CD1c-positive myeloid dendritic cell (primary cell): ENCODE measurements at regions not wholly inside any gene's neighbourhood (a gene's known extent, or its start where the extent isn't known, plus 50 kb on each side); places are given as distances from the start of the nearest gene placed in this dataset.
"Not testable (repeated sequence)": the region's sequence is repeated elsewhere in the genome, so short reads cannot be mapped to it uniquely, and the experiment has no call there.

ENCODE experiments used
- DNase-seq: peaks from one replicate; pipeline ENCODE4 v3.0.0-alpha.2; 2016; ENCODE audit errors: extremely low spot score

- DNase-seq, result peak; percentile 41
Observed at GRCh38 chr6:14597090-14597489, 479.5 kb downstream of the CD83 start.

DNA sequence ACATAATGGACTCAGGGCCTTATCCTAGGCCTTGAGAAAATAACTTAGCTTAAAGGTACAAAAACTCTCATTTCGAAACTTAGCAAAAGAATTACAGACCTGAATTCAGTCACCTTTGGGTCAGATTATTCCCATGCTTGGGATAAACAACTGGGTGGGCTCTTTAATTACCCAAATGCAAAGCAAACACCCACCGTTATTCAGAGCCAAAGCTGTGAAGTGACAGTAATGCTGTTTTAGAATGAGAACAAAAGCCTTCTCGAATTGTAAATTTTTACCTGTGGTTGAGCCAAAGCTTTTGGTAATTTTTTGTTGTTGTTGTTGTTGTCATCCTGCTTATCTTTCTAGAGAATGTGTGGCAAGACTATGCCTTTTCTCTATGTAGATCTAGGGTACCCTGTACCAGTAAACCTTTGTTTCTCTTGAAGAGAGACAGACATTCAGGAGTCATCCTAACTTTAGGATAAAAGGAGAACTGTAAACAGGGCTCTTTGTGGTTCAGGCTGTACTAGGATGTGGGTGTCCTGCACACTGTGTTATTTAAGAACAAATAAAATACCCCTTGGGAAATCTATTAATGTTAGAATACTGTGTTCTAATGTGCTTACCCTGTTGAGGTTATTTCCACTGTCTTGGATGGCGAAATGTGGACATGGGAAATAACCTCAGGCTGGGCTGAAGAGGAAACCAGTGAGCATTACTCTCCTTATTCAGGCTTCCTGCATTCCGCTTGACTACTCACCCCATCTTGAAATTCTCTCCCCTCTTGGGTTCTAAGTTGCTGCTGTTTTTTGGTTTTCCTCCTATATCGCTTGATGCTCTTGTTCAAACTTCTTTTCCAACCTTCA is 480.7 kb downstream of the CD83 start:
- peak; percentile 27 for DNase-seq

DNA sequence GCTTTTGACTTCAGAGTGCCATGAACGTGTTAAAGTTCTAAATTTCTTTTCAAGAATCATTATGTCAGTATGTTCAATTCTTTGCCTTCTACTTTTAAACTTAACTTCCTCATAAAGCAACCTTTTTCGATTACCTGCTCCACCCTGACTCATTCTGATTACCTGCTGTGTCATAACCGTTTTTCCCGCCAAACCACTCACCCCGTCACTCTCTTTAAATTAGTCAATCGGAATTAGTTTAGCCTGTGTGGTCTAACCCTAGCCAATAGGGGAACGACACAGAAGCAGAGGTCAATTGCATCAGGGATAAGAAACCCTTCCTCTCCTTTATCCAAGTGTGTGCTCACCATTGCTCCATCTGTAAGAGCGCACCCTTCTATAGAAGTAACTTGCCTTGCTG is 482.7 kb downstream of the CD83 start:
- not testable (repeated sequence) for DNase-seq

- DNase-seq, result no peak
Observed at GRCh38 chr6:14601490-14601889, 483.9 kb downstream of the CD83 start.

- DNase-seq, result no peak
Observed at GRCh38 chr6:14606353-14606752, 488.8 kb downstream of the CD83 start.

- DNase-seq, result no peak
Observed at GRCh38 chr6:14610141-14610540, 492.6 kb downstream of the CD83 start.

DNA sequence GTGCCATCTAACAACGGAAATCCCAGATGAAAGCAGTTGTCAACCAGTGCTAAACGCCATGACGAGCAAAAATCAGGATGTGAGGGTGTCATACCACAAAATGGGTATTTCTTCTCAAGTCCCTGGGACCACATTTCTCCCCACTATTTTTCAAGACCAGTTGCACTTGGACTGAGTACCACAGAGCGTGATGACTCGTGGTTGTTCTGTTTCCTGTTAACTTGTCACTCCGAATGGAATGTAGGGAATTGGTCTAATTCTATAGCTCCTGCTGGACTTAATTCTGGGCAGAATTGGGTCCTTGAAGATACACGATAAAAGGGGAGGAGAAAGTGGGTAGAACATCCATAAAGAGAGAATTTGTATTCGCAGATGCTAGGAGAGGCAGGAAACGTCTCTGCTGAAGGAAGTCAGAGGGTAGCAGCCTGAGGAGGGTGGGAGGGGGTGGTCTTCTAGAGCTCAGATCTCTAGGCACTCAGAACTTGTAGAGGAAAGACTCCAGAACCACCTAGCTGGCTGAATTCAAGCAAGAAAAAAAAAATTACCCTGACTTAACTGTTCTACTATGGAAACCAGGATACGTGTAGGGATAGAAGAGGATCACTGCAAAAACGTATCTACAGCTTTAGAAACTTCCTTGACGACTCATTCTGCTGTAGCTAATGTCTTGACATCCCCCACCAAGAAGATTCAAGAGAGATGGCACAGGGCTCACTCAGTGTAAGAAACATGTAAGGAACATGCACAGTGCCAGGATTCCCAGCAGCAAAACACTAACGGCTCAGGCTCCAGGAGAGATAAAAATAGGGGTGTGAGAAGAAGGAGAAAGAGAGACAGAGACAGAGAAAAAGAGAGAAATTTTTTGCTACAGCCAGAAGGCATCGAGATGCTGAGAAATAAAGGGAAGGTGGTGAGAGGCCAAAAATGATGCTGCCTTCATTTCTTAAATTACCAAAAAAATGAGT is 494.7 kb downstream of the CD83 start:
- DNase-seq, result no peak

- DNase-seq, result no peak
Observed at GRCh38 chr6:14614631-14615030, 497.1 kb downstream of the CD83 start.

DNA sequence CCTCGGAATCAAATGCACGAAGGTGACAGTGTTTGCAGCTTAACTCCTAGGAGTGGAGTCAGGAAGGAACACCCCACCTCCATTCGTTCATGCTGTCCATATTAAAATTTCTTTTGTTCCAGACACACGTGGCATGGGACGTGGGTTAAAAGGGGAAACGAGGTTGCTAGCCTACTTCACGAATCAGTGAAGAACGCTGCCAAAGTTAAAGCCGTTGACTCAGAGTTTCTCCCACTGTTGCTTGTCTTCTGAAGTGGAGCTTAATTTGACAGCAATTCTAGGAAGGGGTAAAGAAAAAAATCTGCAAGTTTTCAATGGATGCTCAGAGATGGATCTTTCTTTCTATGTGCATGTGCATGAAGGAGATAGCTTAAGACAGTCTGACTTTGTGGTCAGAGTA is 499.1 kb downstream of the CD83 start:
- DNase-seq, result peak; percentile 48

GRCh38 chr6:14618759-14619418 is 501.3 kb downstream of the CD83 start:
- DNase-seq, result no peak

GRCh38 chr6:14619419-14619781 is 501.8 kb downstream of the CD83 start:
- DNase-seq, result no peak

DNA sequence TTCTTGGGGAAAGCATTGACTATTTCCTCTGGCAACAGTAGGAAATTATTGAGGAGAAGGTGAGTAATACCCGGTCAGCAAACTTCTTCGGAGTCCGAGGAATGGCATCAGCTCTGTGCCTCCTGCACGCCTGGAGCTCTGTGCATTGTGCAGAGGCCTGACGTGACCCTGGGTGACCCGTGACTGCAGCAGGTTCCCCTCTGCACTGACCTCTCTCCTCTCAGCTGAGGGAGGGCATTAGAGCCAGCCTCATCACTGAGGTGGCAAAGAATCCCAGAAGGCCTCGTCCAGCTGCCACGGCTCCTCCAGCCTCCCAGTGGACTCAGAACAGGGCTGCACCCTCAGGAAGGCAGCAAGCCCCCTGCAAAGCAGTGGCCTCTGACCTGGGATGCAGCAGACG is 502.9 kb downstream of the CD83 start:
- no peak for DNase-seq

GRCh38 chr6:14621518-14621917 is 503.9 kb downstream of the CD83 start:
- DNase-seq, result peak; percentile 24

DNA sequence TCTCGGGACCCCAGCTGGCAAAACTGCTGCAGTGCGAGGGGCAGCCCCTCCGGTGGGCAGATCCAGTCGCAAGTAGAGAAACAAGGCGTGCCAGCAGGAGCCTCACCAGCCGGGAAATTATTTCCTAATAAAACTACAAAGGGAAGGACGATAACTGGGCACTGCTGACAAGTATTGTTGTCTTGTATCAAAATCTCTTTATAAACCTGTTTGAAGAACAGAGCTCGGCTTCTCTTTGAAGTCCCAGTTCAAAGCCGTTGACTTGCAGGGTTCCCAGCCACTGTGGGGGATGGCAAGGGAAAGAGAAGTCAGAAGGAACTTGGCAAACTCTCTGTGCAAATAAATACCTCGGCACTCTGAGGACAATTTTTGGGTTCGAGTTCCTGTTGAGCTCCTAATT is 504.5 kb downstream of the CD83 start:
- DNase-seq, result no peak

DNA sequence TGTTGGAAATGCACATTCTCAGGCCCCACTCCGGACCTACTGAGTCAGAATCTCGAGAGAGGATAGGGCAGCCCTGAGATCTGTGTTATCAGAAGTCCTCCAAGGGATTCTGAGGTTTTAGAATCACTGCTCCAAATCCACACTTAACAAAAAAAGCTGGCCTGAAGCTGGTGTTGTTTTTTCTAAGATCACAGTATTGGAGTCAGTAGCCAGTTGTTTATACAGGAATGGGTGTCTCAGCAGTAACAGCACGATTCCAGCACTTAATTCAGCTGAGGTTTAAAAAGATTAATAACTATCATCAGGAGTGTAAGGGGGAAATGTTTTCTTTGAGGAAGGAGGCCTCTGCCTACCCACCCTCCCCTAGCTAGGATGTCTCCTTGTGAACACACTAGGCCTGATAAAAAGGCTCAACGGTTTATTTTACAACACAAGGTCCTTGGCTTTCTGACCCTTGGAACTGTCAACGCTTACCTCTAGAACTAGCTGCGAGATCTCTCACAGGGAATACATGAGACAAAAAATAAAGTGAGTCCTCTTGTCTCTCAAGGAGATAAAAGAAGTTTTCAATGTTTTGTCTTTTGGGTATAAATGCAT is 505.4 kb downstream of the CD83 start:
- DNase-seq, result no peak

GRCh38 chr6:14625173-14625895 is 507.8 kb downstream of the CD83 start:
- DNase-seq, result no peak

- DNase-seq, result no peak
Observed at GRCh38 chr6:14626556-14626955, 509.0 kb downstream of the CD83 start.

GRCh38 chr6:14630016-14630415 is 512.4 kb downstream of the CD83 start:
- no peak for DNase-seq

GRCh38 chr6:14633479-14633878 is 515.9 kb downstream of the CD83 start:
- no peak for DNase-seq

DNA sequence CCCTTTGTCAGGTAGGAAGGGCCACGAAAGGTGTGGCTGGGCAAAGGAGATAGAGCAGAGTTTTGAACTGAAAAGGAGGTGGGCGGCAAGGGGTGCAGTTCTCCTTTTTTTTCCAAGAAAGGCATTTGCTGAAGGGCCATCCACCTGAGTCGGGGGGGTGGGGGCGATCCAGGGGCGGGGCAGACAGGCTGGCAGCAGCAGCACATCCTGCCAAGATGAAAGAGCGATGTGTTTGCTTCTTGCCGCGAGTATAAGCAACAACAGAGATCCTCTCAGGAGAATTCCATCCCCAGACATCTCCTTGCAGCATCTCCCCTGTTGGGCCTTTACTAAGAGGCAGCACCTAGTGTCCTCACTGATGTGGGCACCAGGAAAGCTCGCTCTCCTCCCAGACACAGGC is 516.5 kb downstream of the CD83 start:
- DNase-seq, result no peak

- no peak for DNase-seq
Observed at GRCh38 chr6:14635195-14635594, 517.6 kb downstream of the CD83 start.
